ENCODE measurements at regions not wholly inside any gene's neighbourhood (a gene's known extent, or its start where the extent isn't known, plus 50 kb on each side); places are given as distances from the start of the nearest gene placed in this dataset.
"Not testable (repeated sequence)": the region's sequence is repeated elsewhere in the genome, so short reads cannot be mapped to it uniquely, and the experiment has no call there.

- no peak for DNase-seq (ENCODE audit: low read depth, low spot score)
Observed at GRCh38 chr10:94223702-94224370, 138.9 kb downstream of the NOC3L start.

- DNase-seq (ENCODE audit: low read depth, low spot score): peak; percentile 28
Observed at GRCh38 chr10:94224656-94225055, 138.1 kb downstream of the NOC3L start.

GRCh38 chr10:94225589-94225988 lies 137.2 kb downstream of the NOC3L start:
- no peak for DNase-seq (ENCODE audit: low read depth, low spot score)

- DNase-seq (ENCODE audit: low read depth, low spot score): no peak
Observed at GRCh38 chr10:94230134-94230785, 132.5 kb downstream of the NOC3L start.

- DNase-seq (ENCODE audit: low read depth, low spot score): no peak
Observed at GRCh38 chr10:94232711-94233383, 129.9 kb downstream of the NOC3L start.

GRCh38 chr10:94235461-94235860 lies 127.3 kb downstream of the NOC3L start:
- DNase-seq (ENCODE audit: low read depth, low spot score): no peak

- no peak for DNase-seq (ENCODE audit: low read depth, low spot score)
Observed at GRCh38 chr10:94238006-94238617, 124.6 kb downstream of the NOC3L start.

- no peak for DNase-seq (ENCODE audit: low read depth, low spot score)
Observed at GRCh38 chr10:94239696-94240095, 123.0 kb downstream of the NOC3L start.

GRCh38 chr10:94240491-94240890 lies 122.2 kb downstream of the NOC3L start:
- no peak for DNase-seq (ENCODE audit: low read depth, low spot score)

- DNase-seq (ENCODE audit: low read depth, low spot score): no peak
Observed at GRCh38 chr10:94240901-94241300, 121.8 kb downstream of the NOC3L start.

GRCh38 chr10:94251098-94251497 lies 111.6 kb downstream of the NOC3L start:
- DNase-seq (ENCODE audit: low read depth, low spot score): no peak

GRCh38 chr10:94251568-94251967 lies 111.2 kb downstream of the NOC3L start:
- no peak for DNase-seq (ENCODE audit: low read depth, low spot score)

GRCh38 chr10:94257407-94257806 lies 105.3 kb downstream of the NOC3L start:
- not testable (repeated sequence) for DNase-seq (ENCODE audit: low read depth, low spot score)

GRCh38 chr10:94260455-94260854 lies 102.3 kb downstream of the NOC3L start:
- no peak for DNase-seq (ENCODE audit: low read depth, low spot score)

- no peak for DNase-seq (ENCODE audit: low read depth, low spot score)
Observed at GRCh38 chr10:94264085-94264484, 98.7 kb downstream of the NOC3L start.

GRCh38 chr10:94266091-94266490 lies 96.6 kb downstream of the NOC3L start:
- DNase-seq (ENCODE audit: low read depth, low spot score): no peak

GRCh38 chr10:94268652-94269051 lies 94.1 kb downstream of the NOC3L start:
- DNase-seq (ENCODE audit: low read depth, low spot score): no peak

GRCh38 chr10:94274142-94274787 lies 88.5 kb downstream of the NOC3L start:
- no peak for DNase-seq (ENCODE audit: low read depth, low spot score)

GRCh38 chr10:94276140-94276539 lies 86.6 kb downstream of the NOC3L start:
- no peak for DNase-seq (ENCODE audit: low read depth, low spot score)

GRCh38 chr10:94277450-94277849 lies 85.3 kb downstream of the NOC3L start:
- no peak for DNase-seq (ENCODE audit: low read depth, low spot score)

- peak; percentile 67 for DNase-seq (ENCODE audit: low read depth, low spot score)
Observed at GRCh38 chr10:94279835-94280709, 82.7 kb downstream of the NOC3L start.

Measured in astrocyte of the hippocampus (primary cell).